EH (cell line): ENCODE measurements at regions not wholly inside any gene's neighbourhood (a gene's known extent, or its start where the extent isn't known, plus 50 kb on each side); places are given as distances from the start of the nearest gene placed in this dataset.
A peak's percentile ranks its signal among the peaks of the same experiment; 100 is the strongest.
"Not testable (repeated sequence)": the region's sequence is repeated elsewhere in the genome, so short reads cannot be mapped to it uniquely, and the experiment has no call there.

ENCODE experiments used
- DNase-seq: peaks from one replicate; pipeline ENCODE4 v3.0.0-alpha.2; 2015; ENCODE audit warnings: low read depth

DNA sequence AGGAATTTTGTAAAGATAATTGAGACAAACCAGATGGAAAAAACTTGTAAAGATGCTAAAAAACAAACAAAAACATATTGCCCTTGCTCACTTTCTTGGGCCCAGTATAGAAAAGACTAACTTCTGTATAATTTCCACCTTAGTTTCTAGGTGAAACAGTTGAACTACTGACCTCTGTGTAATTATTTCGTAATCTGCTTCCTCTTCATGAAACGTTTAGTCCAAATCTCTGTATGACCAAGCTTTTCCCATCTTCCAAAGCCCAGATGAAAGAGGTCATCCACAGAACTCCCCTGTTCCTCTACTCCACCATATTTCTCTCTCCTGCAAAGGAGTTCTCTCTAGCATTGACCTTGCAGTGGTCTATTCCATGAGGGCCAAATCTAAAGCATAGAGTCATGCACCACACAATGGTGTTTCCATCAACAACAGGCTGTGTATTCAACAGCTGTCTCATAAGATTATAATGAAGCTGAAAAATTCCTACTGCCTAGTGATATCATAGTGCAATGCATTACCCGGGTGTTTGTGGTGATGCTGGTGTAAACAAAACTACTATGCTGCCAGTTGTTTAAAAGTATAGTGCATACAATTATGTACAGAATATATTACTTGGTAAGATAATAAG lies 647.6 kb downstream of the TNS3 start:
- peak; percentile 31 for DNase-seq

DNA sequence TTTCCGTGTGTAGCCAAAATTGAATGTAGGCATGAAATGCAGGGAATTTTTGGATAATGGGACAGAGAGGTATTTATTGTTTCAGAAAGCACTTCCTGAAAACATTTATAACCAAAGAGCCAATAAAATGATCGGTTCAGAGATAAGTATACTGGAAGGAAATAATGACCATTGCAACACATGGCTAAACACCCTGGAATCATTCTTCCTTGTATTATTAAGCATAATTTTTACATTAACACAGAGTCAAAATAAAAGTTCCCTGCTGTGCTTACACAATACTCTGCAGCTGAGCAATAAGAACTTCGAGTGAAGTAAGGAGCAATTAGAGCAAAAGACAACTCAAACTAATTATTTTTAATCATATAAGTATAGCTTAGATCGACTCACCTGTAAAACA lies 648.3 kb downstream of the TNS3 start:
- peak; percentile 83 for DNase-seq

DNA sequence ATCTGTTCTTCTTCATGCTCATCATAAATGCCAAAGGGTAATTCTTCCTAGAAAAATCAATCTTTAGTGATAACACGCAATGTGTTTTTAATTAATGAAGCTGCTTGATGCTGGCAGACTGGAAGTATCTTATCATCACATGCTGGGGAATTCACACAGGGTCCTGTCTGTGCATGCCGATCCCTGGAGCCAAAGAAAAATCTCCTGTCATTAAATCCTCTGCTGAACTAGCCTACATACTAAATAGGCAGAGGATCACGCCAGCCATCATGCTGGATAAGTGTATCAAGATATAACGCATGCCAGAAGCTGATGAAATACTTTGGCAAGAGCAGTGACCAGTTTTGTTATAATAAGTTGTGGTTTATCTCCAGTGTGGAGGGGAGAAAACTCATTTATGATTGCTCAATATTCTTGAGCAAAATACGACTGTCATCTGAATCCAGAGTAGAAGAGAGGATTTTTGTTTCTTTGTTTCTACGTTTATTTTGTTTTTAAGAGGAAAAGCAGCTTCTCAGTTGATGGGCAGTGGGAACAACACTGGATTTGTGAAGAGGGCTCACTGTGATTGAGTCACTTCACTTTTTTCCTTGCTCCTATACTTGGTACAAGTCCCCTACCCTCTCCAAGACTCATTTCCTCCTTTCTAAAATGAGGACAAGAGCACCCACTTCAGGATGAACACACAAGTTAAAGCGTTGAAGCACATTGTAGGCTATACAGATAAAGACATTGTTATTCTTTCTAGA lies 649.1 kb downstream of the TNS3 start:
- peak; percentile 98 for DNase-seq

DNA sequence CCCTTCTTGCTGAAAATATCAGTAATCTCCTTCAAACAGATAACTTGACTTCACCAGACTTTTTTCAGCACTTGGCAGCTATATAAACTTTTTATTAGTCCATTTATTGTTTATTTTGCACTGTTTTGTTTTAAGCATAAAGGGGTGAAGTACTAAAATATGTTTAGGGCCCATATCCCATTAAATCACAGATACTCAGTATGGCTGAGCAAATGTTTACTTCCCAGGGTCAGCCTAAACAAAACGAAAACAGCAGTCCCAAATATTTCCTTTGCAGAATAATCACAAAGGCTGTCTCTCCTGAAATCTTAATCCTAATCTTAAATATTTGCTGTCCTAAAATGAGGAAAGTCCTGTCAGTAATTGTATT lies 649.6 kb downstream of the TNS3 start:
- DNase-seq = no peak

DNA sequence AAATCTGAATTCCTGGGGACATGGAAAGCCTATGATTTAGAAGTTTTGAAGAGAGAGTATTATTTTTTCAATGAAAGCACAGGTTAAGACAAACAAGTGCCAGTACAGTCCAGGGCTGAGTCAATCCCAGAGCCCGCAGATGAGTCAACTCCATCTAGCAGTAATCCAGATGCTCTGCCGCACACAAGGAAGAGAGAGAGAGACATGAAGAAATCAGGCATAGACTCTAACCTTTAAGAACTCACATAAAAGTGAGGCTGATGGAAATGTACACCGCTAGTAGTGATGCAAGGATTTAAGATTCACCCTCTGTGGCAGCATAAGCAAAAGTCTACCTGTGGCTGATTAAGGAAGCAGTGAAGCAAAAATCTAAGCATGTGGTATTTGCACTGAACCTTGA lies 651.5 kb downstream of the TNS3 start:
- DNase-seq = peak; percentile 96

DNA sequence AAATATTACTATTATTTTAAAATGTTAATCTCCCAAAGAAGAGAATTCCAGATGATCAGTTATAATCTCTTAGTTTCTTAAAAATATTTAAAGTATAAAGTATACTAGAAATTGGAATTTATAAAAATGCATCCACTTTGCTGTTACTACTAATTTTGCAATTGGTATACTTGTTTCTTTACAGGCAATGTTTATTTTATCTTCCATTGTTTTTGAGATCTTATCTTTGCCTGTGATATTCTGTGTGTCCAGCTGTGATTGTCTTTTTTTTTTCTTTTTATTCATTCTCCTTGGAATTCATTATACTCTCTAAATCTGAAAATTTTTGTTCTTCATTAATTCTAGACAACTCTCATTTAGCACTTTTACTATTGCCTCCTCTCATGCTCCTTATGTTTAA lies 652.6 kb downstream of the TNS3 start:
- no peak for DNase-seq

DNA sequence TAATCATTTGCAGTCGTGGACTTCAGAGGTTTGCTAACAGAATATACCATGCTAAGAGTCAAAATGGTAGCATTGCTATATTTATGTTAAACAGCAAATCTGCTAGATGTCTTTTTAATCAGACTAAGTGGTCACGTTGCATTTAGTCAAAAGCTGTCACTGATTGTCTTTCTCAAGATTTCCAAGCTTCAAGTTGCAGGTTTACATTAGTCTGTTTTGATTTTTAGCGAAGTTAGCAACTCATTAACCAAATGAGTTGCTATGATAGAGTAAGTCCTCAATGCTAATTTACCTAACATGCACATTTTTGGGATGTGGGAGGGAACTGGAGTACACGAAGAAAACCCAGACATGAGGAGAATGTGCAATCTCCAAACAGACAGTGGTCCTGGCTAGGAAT lies 653.2 kb downstream of the TNS3 start:
- no peak for DNase-seq

DNA sequence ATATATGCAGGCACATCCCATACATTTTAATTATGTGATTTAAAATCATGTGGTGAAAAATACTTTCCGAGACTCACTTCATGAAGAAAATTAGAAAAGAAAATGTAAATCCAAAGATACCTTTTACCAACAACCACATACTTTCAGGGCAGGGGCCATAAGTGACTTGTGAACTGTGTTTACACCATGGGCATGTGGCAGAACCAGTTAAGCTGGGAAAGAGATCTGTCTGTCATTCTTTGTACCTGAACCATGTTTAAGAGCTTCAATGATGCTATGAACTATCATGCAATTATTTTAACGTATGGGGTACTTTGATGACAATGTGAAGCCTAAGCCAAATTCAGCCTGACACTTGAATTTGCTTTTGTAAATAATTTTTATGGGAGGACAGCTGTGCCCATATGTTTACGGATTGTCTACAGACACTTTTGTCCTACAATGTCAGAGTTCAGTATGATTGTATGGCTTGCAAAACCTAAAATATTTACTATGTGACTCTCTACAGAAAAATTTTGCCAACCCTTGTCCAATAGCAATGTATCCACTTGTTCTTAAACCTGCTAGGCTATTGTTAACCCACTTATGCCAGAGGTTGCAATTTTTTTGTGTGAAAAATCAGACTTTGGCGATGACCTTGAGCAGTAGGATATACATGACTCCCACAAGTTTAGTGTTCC lies 654.6 kb downstream of the TNS3 start:
- no peak for DNase-seq

DNA sequence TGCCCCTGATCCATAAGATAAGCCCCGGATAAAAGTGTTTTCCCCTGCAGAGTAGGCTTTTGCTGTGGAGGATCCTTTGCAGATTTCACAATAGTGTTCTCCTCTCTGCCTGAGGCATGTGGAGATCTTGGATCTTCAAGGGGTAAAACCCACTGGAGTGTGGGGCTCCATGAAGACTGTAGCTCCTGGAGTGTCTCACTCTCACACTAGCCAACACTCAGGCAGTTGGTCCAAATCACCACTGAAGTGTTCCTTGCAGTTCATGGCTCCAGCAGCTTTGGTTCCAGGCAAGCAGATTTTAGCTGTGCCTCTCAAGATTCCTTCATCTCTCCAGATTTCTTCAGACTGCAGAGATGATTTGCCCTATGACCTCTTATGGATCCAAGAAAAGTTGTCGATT lies 665.3 kb downstream of the TNS3 start:
- DNase-seq = no peak

DNA sequence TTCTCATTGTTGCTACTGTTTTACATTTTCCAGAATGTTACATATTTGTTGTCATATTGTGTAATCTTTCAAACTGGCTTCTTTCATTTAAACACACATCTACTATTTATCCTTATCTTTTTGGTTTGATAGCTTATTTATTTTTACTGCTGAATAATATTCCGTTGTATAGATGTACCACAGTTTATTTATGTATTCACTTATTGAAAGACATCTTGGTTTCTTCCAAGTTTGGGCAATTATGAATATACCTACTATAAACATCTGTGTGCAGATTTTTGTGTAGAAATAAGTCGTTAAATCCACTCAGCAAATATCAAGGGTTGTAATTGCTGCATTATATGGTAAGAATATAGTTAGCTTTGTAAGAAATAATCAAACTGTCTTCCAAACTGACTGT lies 669.2 kb downstream of the TNS3 start:
- DNase-seq = no peak

DNA sequence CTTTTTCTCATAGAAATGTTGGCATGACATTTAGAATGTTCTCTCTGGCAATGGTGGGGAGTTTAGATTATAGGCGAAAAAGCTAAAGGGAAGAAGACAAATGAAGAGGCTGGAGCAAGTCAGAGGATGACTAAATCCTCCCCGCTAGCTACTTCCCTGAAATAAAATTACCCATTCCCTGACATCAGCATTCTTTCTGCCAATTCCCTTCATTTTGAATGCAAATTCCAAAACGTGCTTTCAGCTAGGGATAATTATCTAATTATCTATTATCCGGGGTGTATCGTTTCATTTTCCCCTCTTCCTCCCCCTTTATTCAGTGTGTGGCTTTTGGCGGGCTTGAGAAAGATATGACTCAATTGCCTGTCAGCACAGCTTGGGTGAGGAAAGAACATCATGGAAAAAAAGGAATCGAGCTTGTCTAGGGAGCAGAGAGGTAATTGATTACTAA lies 672.3 kb downstream of the TNS3 start:
- DNase-seq = peak; percentile 96

DNA sequence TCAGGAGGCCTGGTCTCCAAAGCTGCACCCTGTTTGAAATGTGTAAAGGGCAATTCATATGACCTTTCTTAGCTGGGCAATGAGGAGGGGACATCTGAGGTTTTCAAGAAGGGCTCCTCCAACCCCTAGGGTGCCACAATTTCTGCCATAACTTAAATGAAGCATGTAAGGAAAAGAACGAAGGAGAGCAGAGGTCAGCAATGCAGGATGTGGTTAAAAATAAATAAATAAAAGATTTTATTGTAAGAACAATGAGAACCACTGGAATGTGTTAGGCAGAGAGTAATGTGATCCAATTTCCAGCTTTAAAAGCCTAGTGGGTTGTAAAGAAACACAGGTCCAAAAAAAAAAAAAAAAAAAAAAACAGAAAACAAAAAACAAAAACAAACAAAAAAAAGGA lies 673.1 kb downstream of the TNS3 start:
- DNase-seq = peak; percentile 91

DNA sequence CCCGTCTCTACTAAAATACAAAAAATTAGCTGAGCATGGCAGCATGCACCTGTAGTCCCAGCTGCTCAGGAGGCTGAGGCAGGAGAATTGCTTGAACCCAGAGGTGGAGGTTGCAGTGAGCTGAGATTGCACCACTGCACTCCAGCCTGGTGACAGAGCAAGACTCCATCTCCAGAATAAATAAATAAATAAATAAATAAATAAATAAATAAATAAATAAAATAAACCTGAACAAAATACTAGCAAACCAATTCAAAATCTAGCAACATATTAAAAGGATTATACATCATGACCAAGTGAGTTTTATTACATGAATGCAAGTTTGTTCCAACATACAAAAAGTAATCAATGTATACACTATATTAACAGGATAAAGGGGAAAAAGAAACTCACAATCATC lies 677.4 kb downstream of the TNS3 start:
- not testable (repeated sequence) for DNase-seq

DNA sequence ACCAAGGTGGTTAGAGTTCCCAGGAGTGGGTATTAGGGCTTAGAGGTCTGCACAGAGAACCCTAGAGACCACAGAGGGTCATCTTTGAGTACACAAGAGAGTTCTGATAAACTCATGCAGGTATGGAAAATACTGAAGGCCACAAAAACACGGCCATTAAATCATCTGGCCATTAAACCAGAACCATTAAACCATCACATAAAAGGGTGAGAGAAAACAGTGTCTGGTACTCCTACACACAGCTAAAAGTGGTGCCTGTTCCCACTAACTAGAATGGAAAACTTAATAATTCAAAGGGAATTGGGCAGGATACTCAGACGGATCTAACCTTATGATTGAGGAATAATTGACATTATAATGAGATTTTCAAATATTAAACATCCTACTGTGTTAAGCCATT lies 679.4 kb downstream of the TNS3 start:
- DNase-seq = no peak

DNA sequence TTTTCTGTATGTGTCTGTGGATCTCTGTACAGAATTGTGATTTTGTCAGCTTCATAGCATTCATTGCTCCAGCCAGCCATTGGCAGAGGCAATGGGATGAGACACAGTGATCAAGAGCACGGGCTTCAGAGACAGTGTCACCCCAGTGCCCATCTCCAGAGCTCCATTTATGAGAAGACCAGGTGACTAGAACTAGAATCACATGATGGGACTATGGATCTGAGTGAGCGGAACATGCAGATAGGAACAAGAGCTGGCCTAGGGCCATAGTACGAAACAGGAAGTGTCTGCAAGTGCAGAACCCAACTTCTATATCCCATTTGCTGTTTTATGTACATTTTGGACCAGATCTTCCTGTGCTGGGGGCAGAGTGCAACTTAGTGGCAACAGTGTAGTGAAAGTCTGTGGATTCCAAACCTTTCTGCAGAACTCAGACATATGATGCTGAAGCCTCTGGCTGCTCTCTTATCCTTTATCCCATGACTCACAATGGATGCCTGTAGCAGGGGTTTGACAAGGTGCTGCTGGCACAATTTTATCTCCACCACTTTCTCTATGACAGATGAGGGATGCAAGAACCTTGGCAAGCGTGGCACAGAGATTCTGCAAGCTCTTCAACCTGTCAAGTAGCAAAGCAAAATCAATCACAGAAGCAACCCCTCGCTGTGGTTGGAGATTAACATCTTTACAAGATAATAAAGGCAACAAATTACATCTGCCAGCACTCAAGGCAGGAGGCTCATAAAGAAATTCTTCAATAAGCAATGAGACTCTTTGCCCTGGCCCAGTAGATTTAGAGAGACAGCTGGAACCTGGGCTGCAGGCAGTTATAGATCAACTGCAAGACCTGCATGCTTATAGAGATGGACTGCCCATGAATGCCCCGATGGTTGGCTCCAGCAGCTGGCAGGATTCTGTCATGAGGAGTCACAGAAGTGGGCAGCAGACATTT lies 681.3 kb downstream of the TNS3 start:
- DNase-seq = peak; percentile 59

DNA sequence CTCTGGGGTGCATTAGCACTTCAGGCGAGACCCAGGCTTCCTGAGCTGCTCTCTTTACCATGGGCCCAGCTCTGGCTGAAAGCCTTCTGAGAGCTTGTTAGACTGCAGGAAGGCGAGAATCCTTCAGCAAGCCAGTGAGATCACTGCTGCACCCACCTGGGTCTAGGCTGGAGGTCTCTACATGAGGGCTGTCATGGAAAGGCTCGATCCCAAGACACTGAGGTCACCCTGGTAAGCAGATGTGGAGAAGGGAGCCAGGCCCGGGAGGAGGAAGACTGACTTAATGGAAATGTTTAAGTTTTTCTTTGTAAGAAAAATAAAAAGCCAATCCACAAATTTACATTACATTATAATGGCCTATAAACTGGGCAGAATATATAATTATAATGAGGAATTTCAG lies 684.5 kb downstream of the TNS3 start:
- DNase-seq = no peak

DNA sequence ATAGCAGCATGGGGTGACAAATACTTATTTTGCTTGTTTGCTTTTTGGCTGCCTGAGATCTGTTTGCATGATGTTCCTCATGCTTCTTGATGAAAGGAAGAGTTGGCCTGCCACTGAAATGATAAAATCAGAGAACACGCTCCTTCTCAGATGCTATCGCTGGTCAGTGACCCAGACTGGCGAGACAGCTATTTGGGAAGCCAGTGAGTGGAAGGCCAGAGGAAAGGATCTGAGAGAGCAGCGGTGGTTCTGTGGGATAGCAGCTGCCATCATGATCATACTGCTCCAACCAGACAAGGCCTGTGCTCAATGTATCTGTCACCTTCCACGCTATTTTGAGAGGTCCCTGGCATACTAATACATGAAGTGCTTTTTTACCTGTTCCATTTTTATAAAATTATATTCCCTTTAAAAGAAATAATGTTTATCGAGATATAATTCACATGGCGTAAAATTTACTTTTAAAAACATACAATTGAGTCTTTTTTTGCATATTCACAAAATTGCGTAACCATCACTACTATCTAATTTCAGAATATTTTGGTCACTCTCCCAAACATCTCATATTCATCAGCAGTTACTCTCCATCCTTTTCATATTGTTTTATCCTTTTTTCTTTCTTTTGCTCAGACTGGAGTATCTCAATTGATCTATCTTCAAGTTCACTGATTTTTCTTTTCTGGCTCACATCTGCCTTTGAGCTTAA lies 695.1 kb downstream of the TNS3 start:
- no peak for DNase-seq

DNA sequence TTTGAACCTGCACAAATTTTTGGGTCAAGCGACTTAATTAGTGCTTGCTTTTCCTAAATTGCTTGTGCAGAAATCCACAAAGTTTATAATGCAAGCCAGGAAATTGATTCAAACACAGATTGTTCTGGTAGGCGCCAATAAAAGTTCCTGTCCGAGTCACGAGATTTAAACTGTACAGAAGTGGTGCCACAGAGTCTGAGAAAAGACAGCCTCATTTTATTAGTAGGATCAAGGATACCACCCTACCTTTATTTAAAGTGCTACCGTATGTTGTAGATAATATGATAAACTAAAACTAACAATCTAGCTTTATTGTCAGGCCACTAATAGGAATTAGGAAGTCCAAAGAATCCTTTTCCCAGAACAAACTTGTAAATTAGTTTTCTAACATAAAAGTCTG lies 696.7 kb downstream of the TNS3 start:
- DNase-seq = no peak

DNA sequence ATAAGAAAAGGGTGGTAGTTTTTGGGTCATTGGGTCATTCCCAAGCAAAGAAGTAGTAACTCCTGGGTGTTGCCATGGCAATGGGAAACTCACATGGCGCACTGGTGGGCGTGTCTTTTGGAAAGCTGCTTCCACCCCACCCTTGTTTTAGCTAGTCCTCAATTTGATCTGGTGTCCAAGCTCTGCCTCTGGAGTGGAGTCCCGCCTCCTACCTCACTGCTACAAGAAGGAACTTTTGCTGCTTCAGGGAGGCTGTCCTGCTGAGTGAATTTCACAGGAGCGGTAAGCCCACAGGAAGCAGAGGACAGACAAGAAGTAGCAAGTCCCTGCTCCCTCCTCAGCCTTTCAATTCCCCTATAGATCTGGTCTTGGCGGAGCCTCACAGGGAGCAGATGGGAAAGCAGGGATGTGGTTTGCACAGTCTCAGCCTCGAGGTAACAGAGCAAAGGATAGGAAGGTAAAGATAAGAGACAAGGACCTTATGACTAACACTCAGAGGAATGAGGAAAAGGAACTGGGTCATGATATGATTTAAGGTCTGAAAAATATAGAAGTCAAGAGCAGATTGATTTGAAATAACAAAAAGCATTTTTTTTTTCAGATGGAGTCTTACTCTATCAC lies 700.3 kb downstream of the TNS3 start:
- peak; percentile 17 for DNase-seq

DNA sequence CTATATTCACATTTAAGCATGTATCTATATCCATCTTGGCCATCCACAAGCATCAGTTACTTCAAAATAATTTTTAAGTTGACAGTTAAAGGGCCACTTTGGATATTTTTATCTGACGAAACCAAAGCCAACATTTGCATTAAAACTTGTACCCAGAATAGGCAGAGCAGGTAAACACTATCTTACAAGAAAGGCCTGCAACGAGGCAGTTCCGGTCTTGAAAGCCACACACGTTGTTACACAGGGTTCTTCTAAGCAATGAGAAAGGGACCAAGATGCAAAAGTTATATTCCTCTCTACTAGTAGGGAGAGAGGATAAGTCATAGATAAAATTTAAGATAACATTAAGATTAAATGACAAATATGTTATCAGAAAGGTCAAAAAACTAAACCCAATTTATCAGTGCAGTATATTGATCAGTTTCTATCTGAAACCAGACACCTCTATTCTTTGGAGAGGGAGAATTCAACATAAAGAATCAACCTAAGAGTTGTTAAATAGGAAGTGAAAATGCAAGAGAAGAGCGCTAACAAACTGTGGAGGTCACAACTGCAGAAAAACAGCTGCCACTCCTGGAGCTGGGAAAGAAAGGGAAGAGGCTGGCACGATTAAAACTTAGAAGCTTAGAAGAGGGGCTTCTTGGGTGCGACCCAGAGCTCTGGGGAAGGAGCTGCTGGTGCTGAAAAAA lies 701.3 kb downstream of the TNS3 start:
- no peak for DNase-seq

DNA sequence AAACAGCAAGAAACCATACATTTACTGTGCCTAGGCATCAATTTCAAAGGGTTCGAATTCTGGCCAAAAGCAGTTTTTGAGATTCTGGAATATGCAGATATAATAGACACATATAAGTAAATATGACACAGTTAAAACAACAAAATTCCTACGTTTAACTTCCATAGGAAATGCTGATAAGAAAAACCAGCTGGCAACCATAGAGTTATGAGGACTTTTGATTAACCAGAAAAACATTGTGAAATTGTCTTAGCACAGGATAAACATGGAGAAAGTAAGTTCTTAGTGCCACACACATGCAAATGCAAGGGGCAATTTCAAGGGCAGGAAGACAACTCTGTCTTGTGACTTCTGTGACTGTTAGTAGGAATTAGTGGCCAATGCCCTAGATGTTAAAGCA lies 702.1 kb downstream of the TNS3 start:
- no peak for DNase-seq
